GM19463 (cell line): ENCODE measurements at regions not wholly inside any gene's neighbourhood (a gene's known extent, or its start where the extent isn't known, plus 50 kb on each side); places are given as distances from the start of the nearest gene placed in this dataset.

ENCODE experiments used
- ATAC-seq: cut with Tn5 transposase; IDR thresholded peaks from one replicate; pipeline ENCODE4 v1.9.1; 2021; ENCODE audit warnings: mild to moderate bottlenecking, moderate library complexity; ENCODE audit not compliant: unreplicated experiment

DNA sequence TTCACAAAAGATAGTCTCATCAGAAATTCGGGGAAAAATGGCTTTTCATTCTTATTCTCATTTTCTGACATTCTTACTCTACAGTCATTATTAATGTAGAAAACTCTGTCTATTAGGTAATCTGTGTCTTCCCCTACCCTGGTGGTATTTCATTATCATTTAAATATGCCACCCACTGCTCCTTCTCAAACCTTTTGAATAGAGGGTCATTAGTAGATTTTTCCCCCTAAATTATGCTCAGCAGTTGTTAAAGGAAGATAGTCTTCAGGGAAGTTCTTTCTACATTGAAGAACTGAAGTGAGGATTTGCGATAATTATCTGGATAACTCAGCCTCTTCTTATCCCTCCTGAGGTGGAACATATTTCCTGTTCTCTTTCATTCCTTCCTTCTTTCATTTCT, 989.5 kb upstream of the RBFOX1 start:
- no peak for ATAC-seq

DNA sequence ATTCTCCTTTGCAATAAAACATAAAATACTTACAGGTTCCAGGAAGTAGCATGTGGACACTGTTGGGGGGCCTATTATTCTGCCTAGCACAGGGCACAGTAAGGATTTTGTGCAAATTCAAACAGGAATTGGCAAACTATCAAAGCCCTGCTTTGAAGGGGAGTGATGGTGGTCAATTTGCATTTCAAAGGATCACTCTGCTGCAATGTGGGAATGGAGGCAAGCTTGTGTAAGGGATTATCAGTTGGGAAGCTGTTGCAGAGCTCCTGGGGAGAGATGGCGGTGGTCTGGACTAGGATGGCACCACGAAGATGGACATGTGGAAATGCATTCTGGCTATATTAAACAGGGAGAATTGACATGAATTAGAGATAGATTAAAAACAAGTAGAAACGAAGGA, 990.7 kb upstream of the RBFOX1 start:
- ATAC-seq, result no peak

DNA sequence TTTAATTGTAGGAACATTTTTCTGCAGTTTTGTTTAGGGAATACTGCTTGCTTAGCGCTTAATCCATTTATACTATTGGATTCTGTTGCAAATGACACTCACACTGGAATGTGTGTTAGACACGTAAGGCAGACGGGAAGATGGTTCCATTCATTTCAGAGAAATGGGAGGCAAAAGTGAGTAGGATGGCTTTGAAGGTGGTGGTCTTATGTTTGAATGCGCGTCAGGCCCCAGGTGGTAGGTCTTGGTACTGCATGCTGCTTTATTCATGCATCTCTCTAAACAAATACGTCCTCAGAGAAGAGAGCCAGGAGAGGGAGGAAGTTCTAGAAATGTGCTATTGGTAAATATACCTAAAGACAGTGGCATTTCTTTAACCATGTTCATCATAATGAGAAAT, 997.6 kb upstream of the RBFOX1 start:
- no peak for ATAC-seq

GRCh38 chr16:6331770-6332169, 1000.9 kb upstream of the RBFOX1 start:
- ATAC-seq, result no peak

- ATAC-seq, result no peak
Observed at GRCh38 chr16:6317934-6318333, 1014.7 kb upstream of the RBFOX1 start.

DNA sequence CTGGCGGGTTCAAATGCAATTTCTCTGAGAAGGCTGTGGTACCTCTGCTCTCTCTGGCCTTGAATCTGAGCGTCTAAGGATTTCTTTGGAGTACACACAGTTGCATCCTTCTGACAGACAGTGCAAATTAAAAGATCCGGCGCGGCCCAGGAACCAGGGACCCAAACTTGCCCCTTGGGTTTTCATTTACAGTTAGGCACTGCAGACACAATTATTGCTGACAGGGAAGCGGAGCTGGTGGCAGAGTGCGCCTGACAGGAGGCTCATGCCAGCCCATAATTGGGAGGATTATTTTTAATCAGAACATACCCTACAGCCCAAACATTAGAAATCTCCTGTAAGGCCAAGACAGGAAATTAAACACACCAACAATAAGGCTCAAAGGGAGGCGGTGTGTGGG, 1023.4 kb upstream of the RBFOX1 start:
- ATAC-seq, result no peak

GRCh38 chr16:6308176-6308575, 1024.5 kb upstream of the RBFOX1 start:
- ATAC-seq, result no peak

DNA sequence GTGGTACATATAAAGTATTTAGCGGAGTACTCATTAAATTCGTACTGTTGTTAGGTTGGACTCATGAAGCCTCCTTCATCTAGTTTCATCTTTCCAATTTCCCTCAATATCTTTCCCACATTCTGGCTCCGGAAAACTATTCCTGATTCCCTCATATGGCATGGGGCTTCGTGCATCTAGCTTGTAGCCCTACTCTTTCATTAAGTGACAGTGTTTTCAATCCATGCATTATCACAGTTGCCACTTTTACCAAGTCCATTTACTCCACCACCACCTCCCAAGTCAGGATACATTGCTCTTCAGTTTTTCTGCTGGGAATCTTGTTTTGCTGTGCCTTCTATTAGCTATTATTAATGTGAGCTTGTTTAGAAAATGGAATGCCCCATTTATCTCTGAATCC, 1032.1 kb upstream of the RBFOX1 start:
- no peak for ATAC-seq

DNA sequence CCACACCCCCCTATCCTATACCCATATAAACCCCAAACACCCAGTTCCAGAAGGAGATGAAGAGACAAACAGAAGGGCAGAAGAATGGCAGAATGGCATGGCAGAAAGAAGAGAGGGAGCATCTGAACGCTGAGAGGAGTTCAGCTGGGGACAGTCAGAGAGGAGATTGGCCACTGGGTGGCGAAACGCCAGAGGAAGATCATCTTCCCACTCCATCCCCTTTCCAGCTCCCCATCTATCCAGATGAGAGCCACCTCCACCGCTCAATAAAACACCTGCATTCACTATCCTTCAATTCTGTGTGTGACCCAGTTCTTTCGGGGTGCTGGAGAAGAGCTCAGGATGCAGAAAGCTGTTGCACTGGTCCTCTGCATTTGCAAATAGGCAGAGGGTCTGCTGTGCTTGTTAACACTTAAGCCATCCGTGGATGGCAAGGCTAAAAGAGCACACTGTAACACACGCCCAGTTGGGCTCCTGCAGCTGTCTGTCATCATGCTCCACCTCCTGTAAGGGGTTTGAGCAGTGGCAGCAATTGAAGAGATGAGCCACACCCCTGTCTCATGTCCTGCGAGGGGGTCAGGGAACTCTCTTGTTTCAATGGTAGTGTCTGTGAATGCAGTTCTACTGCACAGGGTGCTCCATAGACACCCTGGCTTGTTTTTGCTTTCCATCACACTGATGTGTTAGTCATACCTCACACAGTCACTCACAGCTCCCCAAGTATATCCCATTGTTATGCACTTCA, 1034.8 kb upstream of the RBFOX1 start:
- ATAC-seq, result no peak

GRCh38 chr16:6286176-6286575, 1046.5 kb upstream of the RBFOX1 start:
- ATAC-seq, result no peak

DNA sequence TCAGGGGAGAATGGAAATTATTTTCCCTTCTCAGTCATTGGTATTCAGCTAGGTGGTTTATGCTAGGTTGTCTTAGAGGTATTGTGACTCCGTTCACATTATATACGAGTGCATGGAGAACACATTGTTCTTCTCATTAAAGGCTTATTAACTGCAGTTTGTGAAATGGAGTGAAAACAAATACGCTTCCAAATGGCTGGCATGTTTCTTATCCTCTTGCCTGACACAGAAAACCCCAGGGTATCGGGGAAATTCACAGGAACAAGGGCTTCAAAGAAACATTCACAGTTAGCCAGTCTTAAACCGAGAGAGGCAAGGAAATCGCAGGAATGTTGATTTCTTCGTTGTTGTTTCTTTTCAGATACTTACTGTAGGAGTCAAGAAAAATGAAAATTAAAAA, 1047.9 kb upstream of the RBFOX1 start:
- no peak for ATAC-seq

DNA sequence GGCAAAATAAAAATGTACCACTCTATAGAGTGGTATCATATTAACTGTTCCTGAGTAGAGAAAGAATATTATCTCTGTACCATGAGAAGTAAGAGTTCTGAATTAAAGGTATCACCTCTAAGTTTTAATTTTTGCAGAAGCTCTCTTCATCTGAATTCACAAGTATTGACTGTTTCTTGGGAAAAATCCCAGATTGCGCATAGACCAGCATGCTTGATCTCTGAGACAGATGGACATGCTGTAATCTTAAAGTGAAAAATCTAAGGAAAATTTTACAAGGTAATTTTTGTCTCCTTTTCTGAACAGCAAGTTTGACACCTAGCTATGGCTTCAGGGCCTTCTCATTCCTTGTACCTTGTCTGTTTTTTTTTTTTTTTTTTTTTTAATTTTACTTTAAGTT, 1050.7 kb upstream of the RBFOX1 start:
- ATAC-seq, result no peak

GRCh38 chr16:6281274-6281673, 1051.4 kb upstream of the RBFOX1 start:
- no peak for ATAC-seq

GRCh38 chr16:6280055-6280454, 1052.6 kb upstream of the RBFOX1 start:
- no peak for ATAC-seq

DNA sequence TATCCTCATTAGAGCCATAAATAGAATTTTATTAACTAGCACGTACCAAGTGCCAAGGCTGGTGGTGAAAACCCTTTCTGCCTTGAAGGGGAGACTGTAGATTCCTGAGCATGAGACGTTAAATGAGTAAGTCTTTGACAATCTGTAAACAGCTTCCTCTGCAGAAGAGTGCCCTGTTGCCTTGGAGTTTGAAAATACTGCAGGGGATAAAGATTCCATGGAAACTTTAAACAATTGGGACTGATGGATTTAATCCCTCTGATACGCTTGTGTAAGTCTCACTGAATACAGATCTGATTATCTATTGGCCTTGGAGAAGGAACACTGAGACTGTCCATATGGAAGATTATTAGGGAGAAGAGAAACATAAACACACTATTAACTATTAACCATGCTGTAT, 1053.4 kb upstream of the RBFOX1 start:
- no peak for ATAC-seq

DNA sequence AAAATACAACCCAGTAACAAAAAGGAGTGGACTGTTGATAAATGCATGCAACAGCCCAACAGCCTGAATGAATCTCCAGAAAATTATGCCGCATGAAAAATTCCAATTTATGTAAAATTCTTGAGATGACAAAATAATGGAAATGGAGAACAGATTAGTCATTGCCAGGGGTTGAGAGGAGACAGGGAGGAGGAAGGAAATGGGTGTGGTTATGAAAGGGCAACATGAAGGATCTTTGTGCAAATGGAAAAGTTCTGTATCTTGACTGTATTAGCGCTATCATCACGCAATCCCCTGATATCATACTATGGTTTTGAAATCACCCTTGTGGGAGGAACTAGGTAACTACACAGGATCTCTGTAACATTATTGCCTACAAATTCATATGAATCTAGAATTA, 1058.3 kb upstream of the RBFOX1 start:
- ATAC-seq, result no peak

DNA sequence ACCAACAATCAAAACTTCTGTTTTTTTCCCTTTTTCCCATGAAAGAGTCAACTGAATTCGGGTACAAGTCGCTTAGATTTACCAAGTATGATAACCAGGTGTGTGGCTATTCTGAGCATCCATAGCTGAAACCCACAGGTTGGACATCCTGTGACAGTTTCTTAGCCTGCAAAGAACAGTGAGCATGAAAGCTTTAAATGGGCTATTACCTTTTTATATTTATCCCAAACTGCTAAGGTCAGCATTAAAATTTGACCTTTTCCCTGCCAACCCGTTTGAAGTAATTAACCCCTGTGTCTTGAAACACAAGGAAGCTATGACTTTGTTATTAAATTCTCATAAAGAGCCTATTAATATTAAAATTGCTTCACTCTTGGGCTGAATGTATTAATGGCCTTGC, 1065.0 kb upstream of the RBFOX1 start:
- ATAC-seq, result no peak

DNA sequence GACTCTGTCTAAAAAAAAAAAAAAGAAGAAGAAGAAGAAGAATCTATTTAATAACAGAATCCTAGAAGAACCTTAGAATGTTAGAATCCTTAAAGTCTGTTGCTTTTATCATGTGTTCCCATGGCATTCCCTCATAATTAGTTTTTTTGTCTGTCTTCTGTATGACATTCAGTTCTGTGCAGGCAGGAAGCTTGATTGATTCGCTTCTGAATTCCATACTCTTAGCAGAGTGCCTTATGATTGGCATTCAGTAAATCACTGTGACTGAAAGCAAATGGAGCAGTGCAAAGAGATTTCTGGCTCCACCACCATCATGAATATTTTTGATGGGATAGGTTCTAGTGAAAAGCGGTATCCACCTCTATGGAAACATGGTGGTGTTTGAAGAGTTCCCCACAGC, 1065.9 kb upstream of the RBFOX1 start:
- no peak for ATAC-seq

DNA sequence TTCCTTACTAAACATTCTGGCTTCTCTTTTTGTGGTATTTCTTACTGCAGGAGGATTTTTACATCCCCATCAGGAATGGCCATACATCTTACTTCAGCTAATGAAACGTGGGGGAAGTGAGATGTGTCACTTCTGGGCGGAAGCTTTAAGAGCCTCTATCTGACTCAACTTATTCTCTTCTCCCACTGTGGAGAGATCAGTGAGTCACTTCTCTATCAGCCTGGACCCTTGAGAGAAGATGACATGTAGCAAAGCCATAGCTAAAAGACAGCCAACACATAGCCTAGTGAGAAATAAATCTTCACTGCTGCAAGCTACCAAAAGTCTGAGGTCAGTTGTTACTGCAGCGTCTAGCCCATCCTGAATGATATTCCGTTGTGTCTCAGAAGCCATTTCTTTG, 1066.7 kb upstream of the RBFOX1 start:
- ATAC-seq, result no peak

DNA sequence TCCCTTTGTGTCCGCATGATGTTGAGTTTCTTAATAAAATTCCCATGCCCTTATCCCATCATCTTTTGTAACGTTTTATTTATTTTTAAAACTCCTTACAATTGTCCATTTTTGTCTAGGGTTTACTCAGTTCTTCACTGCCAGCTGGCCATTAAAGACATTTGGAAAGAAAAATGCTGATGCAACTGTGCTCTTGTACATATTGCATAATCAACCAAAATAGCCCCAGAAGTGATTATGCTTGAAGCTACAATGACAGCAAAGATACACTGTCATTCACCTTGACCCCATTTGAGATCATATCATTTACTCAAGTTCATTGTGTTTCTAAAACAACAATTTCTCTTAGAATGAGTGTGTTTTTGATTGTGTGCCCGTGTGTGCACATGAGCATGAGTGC, 1074.6 kb upstream of the RBFOX1 start:
- ATAC-seq, result no peak

- ATAC-seq, result no peak
Observed at GRCh38 chr16:6252541-6252940, 1080.1 kb upstream of the RBFOX1 start.

GRCh38 chr16:6250511-6250910, 1082.1 kb upstream of the RBFOX1 start:
- ATAC-seq, result no peak

GRCh38 chr16:6249863-6250262, 1082.8 kb upstream of the RBFOX1 start:
- no peak for ATAC-seq
